Mucosa of gallbladder (tissue), 1 donor: ENCODE measurements at regions not wholly inside any gene's neighbourhood (a gene's known extent, or its start where the extent isn't known, plus 50 kb on each side); places are given as distances from the start of the nearest gene placed in this dataset.

Experiments
- DNase-seq: peaks from one replicate; pipeline ENCODE4 v3.0.0-alpha.2; 2020; ENCODE audit warnings: low spot score
- donor health status: DM: no; HTN: no; CAD: no.

- DNase-seq = no peak
These were observed 50.1 kb upstream of the BASP1 start for GRCh38 chr5:17167171-17167891.
